HFF-Myc (cell line): ENCODE measurements at regions not wholly inside any gene's neighbourhood (a gene's known extent, or its start where the extent isn't known, plus 50 kb on each side); places are given as distances from the start of the nearest gene placed in this dataset.
A peak's percentile ranks its signal among the peaks of the same experiment; 100 is the strongest.

Experiments used
- DNase-seq: peaks from one replicate; pipeline ENCODE4 v3.0.0-alpha.2; 2011; ENCODE audit warnings: low read depth; ENCODE audit errors: extremely low read depth
- H3K4me3 ChIP-seq: replicated peaks from 2 replicates; pipeline ENCODE4 v1.5.1; 2011; ENCODE audit warnings: low read depth, mild to moderate bottlenecking, control low read depth, low read length
- TF ChIP-seq, protein P1 (sequence below): IDR thresholded peaks from 2 replicates; pipeline ENCODE4 v1.5.1; 2012; ENCODE audit warnings: mild to moderate bottlenecking, low read depth, low read length, control low read depth; ENCODE audit errors: missing control alignments

DNA sequence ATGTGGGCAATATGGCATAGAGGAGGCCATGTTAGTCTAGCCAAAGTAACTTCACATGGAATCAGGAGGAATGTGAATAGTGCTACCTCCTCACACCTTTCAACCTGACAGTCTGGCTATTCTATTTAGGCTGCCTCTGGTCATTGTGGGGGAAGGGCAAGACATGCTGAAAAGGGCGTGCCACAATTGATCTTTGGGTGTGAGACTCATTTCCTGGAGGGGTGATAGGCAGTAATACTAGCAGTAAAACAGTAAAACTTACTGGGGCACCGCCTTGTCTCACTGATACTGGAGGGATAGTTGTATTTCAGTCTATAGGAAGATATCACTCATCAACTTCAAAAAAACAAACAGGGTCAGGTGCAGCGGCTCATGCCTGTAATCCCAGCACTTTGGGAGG, 88.7 kb downstream of the TMEM168 start:
- TF ChIP-seq, protein P1, sequence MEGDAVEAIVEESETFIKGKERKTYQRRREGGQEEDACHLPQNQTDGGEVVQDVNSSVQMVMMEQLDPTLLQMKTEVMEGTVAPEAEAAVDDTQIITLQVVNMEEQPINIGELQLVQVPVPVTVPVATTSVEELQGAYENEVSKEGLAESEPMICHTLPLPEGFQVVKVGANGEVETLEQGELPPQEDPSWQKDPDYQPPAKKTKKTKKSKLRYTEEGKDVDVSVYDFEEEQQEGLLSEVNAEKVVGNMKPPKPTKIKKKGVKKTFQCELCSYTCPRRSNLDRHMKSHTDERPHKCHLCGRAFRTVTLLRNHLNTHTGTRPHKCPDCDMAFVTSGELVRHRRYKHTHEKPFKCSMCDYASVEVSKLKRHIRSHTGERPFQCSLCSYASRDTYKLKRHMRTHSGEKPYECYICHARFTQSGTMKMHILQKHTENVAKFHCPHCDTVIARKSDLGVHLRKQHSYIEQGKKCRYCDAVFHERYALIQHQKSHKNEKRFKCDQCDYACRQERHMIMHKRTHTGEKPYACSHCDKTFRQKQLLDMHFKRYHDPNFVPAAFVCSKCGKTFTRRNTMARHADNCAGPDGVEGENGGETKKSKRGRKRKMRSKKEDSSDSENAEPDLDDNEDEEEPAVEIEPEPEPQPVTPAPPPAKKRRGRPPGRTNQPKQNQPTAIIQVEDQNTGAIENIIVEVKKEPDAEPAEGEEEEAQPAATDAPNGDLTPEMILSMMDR = no peak
- no peak overlapping the region for H3K4me3 ChIP-seq
- no peak for DNase-seq

DNA sequence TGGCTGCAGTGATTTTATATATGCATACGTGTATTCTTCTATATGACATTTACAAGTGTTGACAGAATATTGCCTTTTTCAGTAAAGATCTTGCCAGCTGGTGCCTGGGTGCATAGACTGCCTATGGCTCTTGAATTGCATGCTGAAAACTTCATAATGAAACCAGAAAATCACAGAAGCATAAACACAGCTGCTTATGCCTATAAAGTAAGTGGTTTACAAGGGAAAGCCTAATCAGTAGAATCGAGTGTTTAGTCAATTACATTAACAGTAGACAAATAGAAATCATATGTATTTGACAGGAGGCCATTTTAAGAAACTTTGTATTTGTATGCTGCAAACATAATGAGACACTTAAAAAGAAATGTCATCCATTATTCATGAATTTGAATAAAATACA, 82.5 kb downstream of the TMEM168 start:
- no peak for DNase-seq
- TF ChIP-seq, protein P1 = no peak

DNA sequence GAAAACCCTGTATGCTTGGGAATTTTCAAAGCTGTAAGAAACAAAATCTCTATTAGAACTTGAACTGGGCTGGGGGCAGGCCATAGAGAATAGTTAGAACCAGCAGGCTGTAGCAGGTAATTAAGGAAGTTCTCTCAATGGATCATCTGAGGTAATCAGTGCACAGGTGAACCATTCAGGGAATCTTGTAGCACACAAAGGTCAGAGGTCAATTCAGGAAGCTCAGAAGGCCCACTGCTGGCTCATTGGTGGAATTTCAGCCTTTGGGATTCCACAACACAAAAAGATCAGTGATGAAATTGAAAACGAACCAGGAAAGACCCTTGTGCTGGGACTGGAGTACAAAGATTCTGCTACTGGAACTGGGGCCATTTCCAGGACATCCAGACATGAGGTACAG, 82.0 kb downstream of the TMEM168 start:
- TF ChIP-seq, protein P1 = peak; percentile 5

More for the DNA sequence above, 82.5 kb downstream of the TMEM168 start:
- no peak overlapping the region for H3K4me3 ChIP-seq

More for the DNA sequence above, 82.0 kb downstream of the TMEM168 start:
- no peak for DNase-seq
- no peak overlapping the region for H3K4me3 ChIP-seq
